ENCODE measurements at regions not wholly inside any gene's neighbourhood (a gene's known extent, or its start where the extent isn't known, plus 50 kb on each side); places are given as distances from the start of the nearest gene placed in this dataset.

- TF ChIP-seq CTCF (IDR thresholded peaks at IDR 0.05; ENCODE audit: insufficient read depth, low read length) (no peak), POLR2AphosphoS5 (IDR thresholded peaks at IDR 0.05; ENCODE audit: low read depth) (no peak), GABPA (IDR thresholded peaks at IDR 0.05; ENCODE audit: low read depth) (no peak)
Observed at GRCh38 chr2:67165523-67165990, 231.6 kb upstream of the ETAA1 start.
